ENCODE measurements at regions not wholly inside any gene's neighbourhood (a gene's known extent, or its start where the extent isn't known, plus 50 kb on each side); places are given as distances from the start of the nearest gene placed in this dataset.
A peak's percentile ranks its signal among the peaks of the same experiment; 100 is the strongest.

DNA sequence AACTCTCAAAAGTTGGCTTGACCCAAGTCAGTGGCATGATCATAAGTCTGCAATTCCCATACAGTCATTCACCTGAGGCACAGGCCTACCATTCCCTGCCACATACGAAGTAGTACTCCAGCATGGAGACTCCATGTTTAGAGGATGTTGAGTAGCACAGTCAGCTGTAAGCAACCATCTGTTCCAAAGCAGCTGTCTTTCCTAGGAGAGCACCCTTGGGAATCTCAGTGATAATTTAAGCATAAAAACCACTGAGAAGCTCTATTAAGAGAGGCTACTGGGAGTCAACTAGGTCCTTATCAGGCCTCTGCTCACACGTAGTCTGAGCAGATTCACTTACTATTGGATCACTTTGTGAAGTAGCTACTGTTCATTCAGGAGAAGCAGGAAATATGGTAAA lies 61.6 kb upstream of the UNC5B start:
- DNase-seq (ENCODE audit: low spot score), result no peak

GRCh38 chr10:71152043-71152442 lies 60.3 kb upstream of the UNC5B start:
- no peak for DNase-seq (ENCODE audit: low spot score)

DNA sequence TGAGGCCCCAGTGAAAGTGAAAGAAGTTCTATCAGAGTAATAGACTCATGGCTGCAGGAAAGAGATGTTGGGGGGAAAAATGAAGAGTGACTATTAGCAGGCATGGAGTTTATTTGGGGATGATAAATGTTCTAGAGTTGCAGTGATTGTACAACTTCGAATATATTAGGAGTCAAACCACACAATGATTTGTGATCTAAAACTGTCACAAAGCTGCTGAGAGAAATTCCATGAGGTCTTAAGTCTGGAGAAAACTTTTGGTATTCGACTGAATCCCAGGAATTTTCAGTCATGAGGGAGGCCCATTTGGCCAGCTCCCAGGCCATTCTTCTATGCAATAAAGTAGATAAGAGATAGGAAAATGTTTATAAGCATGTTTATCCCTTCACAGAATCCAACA lies 55.9 kb upstream of the UNC5B start:
- DNase-seq (ENCODE audit: low spot score), result no peak

- no peak for DNase-seq (ENCODE audit: low spot score)
These were observed 54.9 kb upstream of the UNC5B start for GRCh38 chr10:71157435-71157834.

- DNase-seq (ENCODE audit: low spot score), result no peak
These were observed 54.1 kb upstream of the UNC5B start for GRCh38 chr10:71158251-71158650.

GRCh38 chr10:71158902-71159301 lies 53.5 kb upstream of the UNC5B start:
- DNase-seq (ENCODE audit: low spot score), result no peak

DNA sequence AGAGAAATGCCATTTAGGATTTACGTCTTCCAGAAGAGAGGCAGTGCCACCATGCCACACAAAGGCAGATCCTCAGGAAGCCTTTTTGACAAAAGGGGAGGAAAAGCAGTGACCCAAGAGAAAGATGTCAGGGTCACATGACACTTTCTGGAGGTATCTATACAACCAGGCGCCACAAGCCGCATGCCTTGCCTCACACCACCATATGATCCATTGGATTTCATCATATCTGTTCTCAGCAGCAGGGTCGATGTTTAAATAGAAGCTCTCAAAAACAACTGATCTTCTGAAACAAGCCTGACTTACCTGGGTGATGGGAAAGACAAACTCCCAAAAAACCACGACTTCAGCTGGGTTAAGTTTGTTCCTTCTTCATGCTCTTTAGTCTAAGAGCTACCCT lies 52.5 kb upstream of the UNC5B start:
- DNase-seq (ENCODE audit: low spot score), result no peak

GRCh38 chr10:71161425-71161824 lies 50.9 kb upstream of the UNC5B start:
- DNase-seq (ENCODE audit: low spot score), result peak; percentile 76

Measured in kidney tubule cell (primary cell).